GM18861 (cell line): ENCODE measurements at regions not wholly inside any gene's neighbourhood (a gene's known extent, or its start where the extent isn't known, plus 50 kb on each side); places are given as distances from the start of the nearest gene placed in this dataset.
"Not testable (repeated sequence)": the region's sequence is repeated elsewhere in the genome, so short reads cannot be mapped to it uniquely, and the experiment has no call there.

ENCODE experiments used
- ATAC-seq: cut with Tn5 transposase; IDR thresholded peaks from one replicate; pipeline ENCODE4 v1.9.1; 2021; ENCODE audit not compliant: unreplicated experiment

GRCh38 chr12:90619943-90620342 is 335.0 kb downstream of the CCER1 start:
- no peak for ATAC-seq

- no peak for ATAC-seq
Measured at GRCh38 chr12:90618586-90618985, 336.4 kb downstream of the CCER1 start.

GRCh38 chr12:90611891-90612290 is 343.1 kb downstream of the CCER1 start:
- ATAC-seq: no peak

- no peak for ATAC-seq
Measured at GRCh38 chr12:90611048-90611447, 343.9 kb downstream of the CCER1 start.

- no peak for ATAC-seq
Measured at GRCh38 chr12:90593596-90594295, 361.2 kb downstream of the CCER1 start.

- no peak for ATAC-seq
Measured at GRCh38 chr12:90589956-90590355, 365.0 kb downstream of the CCER1 start.

GRCh38 chr12:90585640-90586304 is 369.2 kb downstream of the CCER1 start:
- no peak for ATAC-seq

GRCh38 chr12:90576707-90577106 is 378.3 kb downstream of the CCER1 start:
- ATAC-seq: no peak

GRCh38 chr12:90575995-90576394 is 379.0 kb downstream of the CCER1 start:
- ATAC-seq: no peak

GRCh38 chr12:90574676-90575075 is 380.3 kb downstream of the CCER1 start:
- ATAC-seq: no peak

- no peak for ATAC-seq
Measured at GRCh38 chr12:90572778-90573177, 382.2 kb downstream of the CCER1 start.

- ATAC-seq: no peak
Measured at GRCh38 chr12:90569685-90570084, 385.3 kb downstream of the CCER1 start.

GRCh38 chr12:90562671-90563070 is 392.3 kb downstream of the CCER1 start:
- no peak for ATAC-seq

- no peak for ATAC-seq
Measured at GRCh38 chr12:90548595-90548994, 406.4 kb downstream of the CCER1 start.

GRCh38 chr12:90546511-90546910 is 408.5 kb downstream of the CCER1 start:
- no peak for ATAC-seq

GRCh38 chr12:90543841-90544240 is 411.1 kb downstream of the CCER1 start:
- ATAC-seq: no peak

- ATAC-seq: no peak
Measured at GRCh38 chr12:90543374-90543773, 411.6 kb downstream of the CCER1 start.

- ATAC-seq: not testable (repeated sequence)
Measured at GRCh38 chr12:90542852-90543251, 412.1 kb downstream of the CCER1 start.

- ATAC-seq: not testable (repeated sequence)
Measured at GRCh38 chr12:90533828-90534227, 421.1 kb downstream of the CCER1 start.

GRCh38 chr12:90520002-90520734 is 434.8 kb downstream of the CCER1 start:
- ATAC-seq: no peak

- ATAC-seq: peak; percentile 29
Measured at GRCh38 chr12:90519285-90519684, 435.7 kb downstream of the CCER1 start.
